H9 (cell line): ENCODE measurements at regions not wholly inside any gene's neighbourhood (a gene's known extent, or its start where the extent isn't known, plus 50 kb on each side); places are given as distances from the start of the nearest gene placed in this dataset.

Experiments
- DNase-seq: peaks from one replicate; pipeline ENCODE4 v3.0.0-alpha.2; 2017
- H2AFZ ChIP-seq: one replicate; pipeline ENCODE4 v1.6.1; 2013; ENCODE audit warnings: mild to moderate bottlenecking, low read length, control low read depth, moderate library complexity
- H2AK5ac ChIP-seq: 2 replicates; pipeline ENCODE4 v1.6.1; 2013; ENCODE audit warnings: low read length, control low read depth, mixed read lengths; ENCODE audit not compliant: insufficient read length
- H2BK120ac ChIP-seq: one replicate; pipeline ENCODE4 v1.6.1; 2013; ENCODE audit warnings: low read depth, mild to moderate bottlenecking, low read length, control low read depth, inconsistent platforms; ENCODE audit not compliant: poor library complexity, severe bottlenecking
- H2BK12ac ChIP-seq: 2 replicates; pipeline ENCODE4 v1.6.1; 2013; ENCODE audit warnings: low read length, control low read depth, mixed read lengths, low read depth; ENCODE audit not compliant: insufficient read length
- H2BK15ac ChIP-seq: 2 replicates; pipeline ENCODE4 v1.6.1; 2013; ENCODE audit warnings: low read depth, low read length, control low read depth
- H2BK20ac ChIP-seq: one replicate; pipeline ENCODE4 v1.6.1; 2013; ENCODE audit warnings: low read depth, mild to moderate bottlenecking, low read length, control low read depth, inconsistent platforms; ENCODE audit not compliant: poor library complexity, severe bottlenecking
- H2BK5ac ChIP-seq: 2 replicates; pipeline ENCODE4 v1.6.1; 2013; ENCODE audit warnings: low read length, control low read depth, mixed read lengths; ENCODE audit not compliant: insufficient read length
- H3K14ac ChIP-seq: 2 replicates; pipeline ENCODE4 v1.6.1; 2013; ENCODE audit warnings: low read length, control low read depth; ENCODE audit not compliant: insufficient read depth
- H3K18ac ChIP-seq: 2 replicates; pipeline ENCODE4 v1.6.1; 2013; ENCODE audit warnings: low read depth, mild to moderate bottlenecking, mixed read lengths, low read length, control low read depth; ENCODE audit not compliant: insufficient read length
- H3K23ac ChIP-seq: 2 replicates; pipeline ENCODE4 v1.6.1; 2013; ENCODE audit warnings: low read length, control low read depth, mixed read lengths, low read depth; ENCODE audit not compliant: insufficient read length
- H3K23me2 ChIP-seq: 2 replicates; pipeline ENCODE4 v1.6.1; 2013; ENCODE audit warnings: low read depth, mild to moderate bottlenecking, mixed read lengths, low read length, control low read depth; ENCODE audit not compliant: insufficient read length, poor library complexity, severe bottlenecking
- H3K27ac ChIP-seq: 2 replicates; pipeline ENCODE4 v1.5.1; 2013; ENCODE audit warnings: low read length, control low read depth, mixed read lengths, low read depth; ENCODE audit not compliant: insufficient read length
- H3K27me3 ChIP-seq: 2 replicates; pipeline ENCODE4 v1.6.1; 2013; ENCODE audit warnings: low read length, control low read depth, inconsistent platforms; ENCODE audit not compliant: insufficient read depth
- H3K4ac ChIP-seq: 2 replicates; pipeline ENCODE4 v1.6.1; 2013; ENCODE audit warnings: low read depth, mild to moderate bottlenecking, control low read depth, inconsistent platforms, low read length, moderate library complexity
- H3K4me1 ChIP-seq: 2 replicates; pipeline ENCODE4 v1.6.1; 2013; ENCODE audit warnings: low read length, control low read depth, inconsistent platforms; ENCODE audit not compliant: insufficient read depth
- H3K4me2 ChIP-seq: 2 replicates; pipeline ENCODE4 v1.6.1; 2013; ENCODE audit warnings: low read length, control low read depth, mixed read lengths; ENCODE audit not compliant: insufficient read length, insufficient read depth
- H3K56ac ChIP-seq: 2 replicates; pipeline ENCODE4 v1.6.1; 2013; ENCODE audit warnings: low read depth, mild to moderate bottlenecking, mixed read lengths, low read length, control low read depth; ENCODE audit not compliant: insufficient read length
- H3K79me1 ChIP-seq: 2 replicates; pipeline ENCODE4 v1.6.1; 2013; ENCODE audit warnings: low read depth, mild to moderate bottlenecking, moderate library complexity, low read length, control low read depth, inconsistent platforms; ENCODE audit not compliant: insufficient read depth, poor library complexity, severe bottlenecking
- H3K79me2 ChIP-seq: 2 replicates; pipeline ENCODE4 v1.6.1; 2013; ENCODE audit warnings: low read length, control low read depth, inconsistent platforms; ENCODE audit not compliant: insufficient read depth
- H3K9ac ChIP-seq: 2 replicates; pipeline ENCODE4 v1.6.1; 2013; ENCODE audit warnings: low read length, control low read depth, mixed read lengths; ENCODE audit not compliant: insufficient read length; ENCODE audit errors: extremely low read depth
- H3K9me3 ChIP-seq: one replicate; pipeline ENCODE4 v1.6.1; 2013; ENCODE audit warnings: low read depth, low read length, inconsistent platforms; ENCODE audit not compliant: control insufficient read depth
- H3T11ph ChIP-seq: one replicate; pipeline ENCODE4 v1.6.1; 2013; ENCODE audit warnings: mild to moderate bottlenecking, low read length, control low read depth, inconsistent platforms
- H4K20me1 ChIP-seq: one replicate; pipeline ENCODE4 v1.6.1; 2013; ENCODE audit not compliant: control insufficient read depth, insufficient read length, insufficient read depth
- H4K5ac ChIP-seq: 2 replicates; pipeline ENCODE4 v1.6.1; 2013; ENCODE audit warnings: low read depth, mild to moderate bottlenecking, mixed read lengths, low read length, control low read depth; ENCODE audit not compliant: insufficient read length
- H4K8ac ChIP-seq: replicated peaks from 2 replicates; pipeline ENCODE4 v1.6.1; 2013; ENCODE audit warnings: low read length, control low read depth, mixed read lengths, low read depth; ENCODE audit not compliant: insufficient read length
- H4K91ac ChIP-seq: 2 replicates; pipeline ENCODE4 v1.6.1; 2013; ENCODE audit warnings: low read depth, mild to moderate bottlenecking, moderate library complexity, mixed read lengths, low read length, control low read depth; ENCODE audit not compliant: insufficient read length
- H3K27ac Mint-ChIP-seq, 3 experiments: 2 replicates in 2 of 3; 3 replicates in 1 of 3; pipeline ENCODE4 v1.8.0; 2020 to 2021; ENCODE audit warnings: mixed read lengths in 3 of 3, mild to moderate bottlenecking in 1 of 3, moderate library complexity in 1 of 3
- H3K27me3 Mint-ChIP-seq: 2 replicates; pipeline ENCODE4 v1.8.0; 2021; ENCODE audit warnings: low read depth, mild to moderate bottlenecking, moderate library complexity, mixed read lengths
- H3K36me3 Mint-ChIP-seq, 3 experiments: 2 replicates in 2 of 3; 3 replicates in 1 of 3; pipeline ENCODE4 v1.8.0; 2020 to 2021; ENCODE audit warnings: low read depth in 3 of 3, mixed read lengths in 3 of 3; ENCODE audit not compliant: insufficient read depth in 1 of 3
- H3K4me1 Mint-ChIP-seq, 2 experiments: 2 replicates each; pipeline ENCODE4 v1.8.0; 2020; ENCODE audit warnings: mixed read lengths in 2 of 2
- H3K4me3 Mint-ChIP-seq, 2 experiments: 2 replicates in 1 of 2; 3 replicates in 1 of 2; pipeline ENCODE4 v1.8.0; 2020 to 2021; ENCODE audit warnings: mild to moderate bottlenecking in 2 of 2, mixed read lengths in 2 of 2, moderate library complexity in 1 of 2
- H3K9me3 Mint-ChIP-seq, 2 experiments: 2 replicates in 1 of 2; 3 replicates in 1 of 2; pipeline ENCODE4 v1.8.0; 2020; ENCODE audit warnings: mild to moderate bottlenecking in 2 of 2, mixed read lengths in 2 of 2, moderate library complexity in 1 of 2
- CTCF ChIP-seq: fragments of 200-600 bp; sonication (generic); conservative IDR thresholded peaks from 3 replicates; pipeline ENCODE4 v1.8.0; 2021; ENCODE audit warnings: antibody characterized with exemption, mild to moderate bottlenecking
- WGBS: extraction: QIAGEN DNeasy Blood & Tissue Kit; methylation state at CpG from one replicate; pipeline ENCODE4 v1.1.7; 2013; ENCODE audit warnings: missing lambda C conversion rate, low lambda C conversion rate, mixed read lengths; ENCODE audit not compliant: insufficient read length; ENCODE audit errors: extremely low coverage; 5-methylcytosine and 5-hydroxymethylcytosine counted together

- H3K56ac ChIP-seq, result no peak overlapping the region
- no peaks in the 10 kb centered on the region for H3K79me1 ChIP-seq
- no peak overlapping the region for H3K9ac ChIP-seq
- H3K9me3 ChIP-seq, result no peaks in the 10 kb centered on the region
- H3K27me3 ChIP-seq, result no peaks in the 10 kb centered on the region
- no peaks in the 10 kb centered on the region; a peak in 1 of 7 replicates for H3K36me3 Mint-ChIP-seq
- no peak overlapping the region for H3K18ac ChIP-seq
- H4K20me1 ChIP-seq, result no peaks in the 10 kb centered on the region
- H3K4ac ChIP-seq, result no peak overlapping the region
- H3K79me2 ChIP-seq, result no peaks in the 10 kb centered on the region
- H3K4me2 ChIP-seq, result no peak overlapping the region
- H3K27me3 Mint-ChIP-seq, result no peaks in the 10 kb centered on the region
- H3K14ac ChIP-seq, result no peak overlapping the region
- peaks cover 56 to 59% of the 10 kb centered on the region in 2 experiments for H3K4me1 Mint-ChIP-seq
- no peak overlapping the region for H2BK20ac ChIP-seq
- no peak overlapping the region for H2BK5ac ChIP-seq
- TF ChIP-seq CTCF, result no peak
- no peak for DNase-seq
- no peak overlapping the region for H3T11ph ChIP-seq
- H3K23ac ChIP-seq, result no peak overlapping the region
- H4K91ac ChIP-seq, result no peak overlapping the region
- no peak overlapping the region for H2BK120ac ChIP-seq
- H4K5ac ChIP-seq, result no peak overlapping the region
- peak overlapping the region in 1 of 3 experiments; percentile 76; a peak in 3 of 7 replicates for H3K27ac Mint-ChIP-seq
- H3K23me2 ChIP-seq, result no peaks in the 10 kb centered on the region
- H4K8ac ChIP-seq, result no peak overlapping the region
- no peaks in the 10 kb centered on the region for H3K9me3 Mint-ChIP-seq
- H2BK15ac ChIP-seq, result no peak overlapping the region
- H3K27ac ChIP-seq, result no peak overlapping the region
- H2AFZ ChIP-seq, result no peak overlapping the region
- H2BK12ac ChIP-seq, result no peak overlapping the region
- WGBS, result no CpG with 5 or more reads among the region's 9 CpGs
- H3K4me3 Mint-ChIP-seq, result no peak overlapping the region
- peaks cover 5% of the 10 kb centered on the region for H3K4me1 ChIP-seq
- no peak overlapping the region for H2AK5ac ChIP-seq
These were observed 469.1 kb downstream of the SOX2 start for GRCh38 chr3:182180654-182181385.
